NCI-H1417 treated with DMSO at 0.1 percent for 48 hours (cell line): ENCODE measurements at regions not wholly inside any gene's neighbourhood (a gene's known extent, or its start where the extent isn't known, plus 50 kb on each side); places are given as distances from the start of the nearest gene placed in this dataset.
"Not testable (repeated sequence)": the region's sequence is repeated elsewhere in the genome, so short reads cannot be mapped to it uniquely, and the experiment has no call there.

Source experiments
- DNase-seq: peaks from one replicate; lab custom pipeline; 2025; lab: John Stamatoyannopoulos, UW

DNA sequence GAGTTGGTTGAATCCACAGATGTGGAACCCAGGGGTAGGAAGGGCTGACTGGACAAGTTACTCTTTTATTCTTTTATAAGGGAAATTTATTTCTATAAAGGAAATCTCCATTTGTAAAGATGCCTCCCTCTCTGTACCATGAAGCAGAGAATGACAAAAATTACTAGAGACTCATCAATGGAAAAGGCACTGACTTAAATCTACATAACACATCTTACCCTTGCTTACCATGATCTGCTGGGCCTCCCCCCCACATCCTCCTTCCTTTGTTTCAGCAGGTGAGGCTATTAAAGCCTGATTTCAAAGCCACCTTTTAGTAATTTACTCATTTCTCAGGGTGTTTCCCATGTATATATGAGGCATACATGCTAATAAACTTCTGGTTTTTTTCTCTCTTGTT lies 130.2 kb upstream of the HDDC2 start:
- no peak for DNase-seq

DNA sequence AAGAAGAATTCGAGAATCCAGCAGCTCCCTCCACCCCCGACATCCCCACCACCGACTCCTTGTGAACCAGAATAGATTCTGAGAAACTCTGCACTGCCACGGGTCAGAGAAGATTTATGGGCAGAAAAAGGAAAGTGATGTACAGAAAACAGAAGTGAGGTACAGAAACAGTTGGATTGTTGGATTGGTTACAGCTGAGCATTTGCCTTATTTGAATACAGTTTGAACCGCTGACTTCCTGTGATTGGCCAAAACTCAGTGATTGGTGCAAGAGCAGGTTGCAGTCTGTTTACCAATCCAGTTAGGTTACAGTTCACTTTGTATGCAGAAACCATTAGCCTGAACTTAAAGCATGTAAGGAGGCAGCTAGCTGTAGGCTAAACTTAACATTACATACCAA lies 131.2 kb upstream of the HDDC2 start:
- DNase-seq, result no peak

DNA sequence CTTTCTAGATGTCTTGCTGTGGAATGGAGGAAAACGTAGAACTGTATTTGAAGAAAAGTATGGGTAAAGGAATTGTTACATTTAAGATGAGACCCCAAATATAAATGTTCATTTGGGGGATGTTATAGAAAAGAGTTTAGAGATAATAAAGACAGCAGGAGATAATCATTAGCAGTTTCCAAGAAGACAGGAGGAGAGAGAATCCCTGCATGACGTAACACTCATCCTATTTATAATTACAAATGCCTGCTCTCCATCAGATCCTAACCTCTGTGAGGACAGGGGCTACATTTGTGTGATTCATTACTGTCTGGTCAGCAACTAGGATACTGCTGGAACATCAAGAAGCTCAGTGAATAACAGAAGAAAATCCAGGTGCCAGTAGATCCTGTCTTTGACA lies 133.0 kb upstream of the HDDC2 start:
- DNase-seq, result no peak

DNA sequence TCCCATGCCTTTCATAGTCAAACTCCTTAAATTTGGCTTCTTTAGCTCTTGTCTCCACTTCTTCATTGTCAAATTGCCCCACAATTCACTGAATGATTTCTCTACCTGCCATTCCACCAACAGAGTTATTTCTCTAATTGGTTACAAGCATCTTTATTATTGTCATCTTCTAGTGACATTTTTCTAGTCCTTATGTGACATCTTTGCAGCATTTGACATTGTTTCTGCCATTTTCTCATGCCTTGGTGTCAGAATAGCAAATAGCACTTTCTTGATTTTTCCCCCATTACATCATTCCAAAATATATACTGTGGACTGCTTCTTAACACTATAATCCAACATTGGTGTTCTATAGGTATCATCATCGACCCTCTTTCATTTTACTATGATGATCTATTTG lies 137.7 kb upstream of the HDDC2 start:
- no peak for DNase-seq

DNA sequence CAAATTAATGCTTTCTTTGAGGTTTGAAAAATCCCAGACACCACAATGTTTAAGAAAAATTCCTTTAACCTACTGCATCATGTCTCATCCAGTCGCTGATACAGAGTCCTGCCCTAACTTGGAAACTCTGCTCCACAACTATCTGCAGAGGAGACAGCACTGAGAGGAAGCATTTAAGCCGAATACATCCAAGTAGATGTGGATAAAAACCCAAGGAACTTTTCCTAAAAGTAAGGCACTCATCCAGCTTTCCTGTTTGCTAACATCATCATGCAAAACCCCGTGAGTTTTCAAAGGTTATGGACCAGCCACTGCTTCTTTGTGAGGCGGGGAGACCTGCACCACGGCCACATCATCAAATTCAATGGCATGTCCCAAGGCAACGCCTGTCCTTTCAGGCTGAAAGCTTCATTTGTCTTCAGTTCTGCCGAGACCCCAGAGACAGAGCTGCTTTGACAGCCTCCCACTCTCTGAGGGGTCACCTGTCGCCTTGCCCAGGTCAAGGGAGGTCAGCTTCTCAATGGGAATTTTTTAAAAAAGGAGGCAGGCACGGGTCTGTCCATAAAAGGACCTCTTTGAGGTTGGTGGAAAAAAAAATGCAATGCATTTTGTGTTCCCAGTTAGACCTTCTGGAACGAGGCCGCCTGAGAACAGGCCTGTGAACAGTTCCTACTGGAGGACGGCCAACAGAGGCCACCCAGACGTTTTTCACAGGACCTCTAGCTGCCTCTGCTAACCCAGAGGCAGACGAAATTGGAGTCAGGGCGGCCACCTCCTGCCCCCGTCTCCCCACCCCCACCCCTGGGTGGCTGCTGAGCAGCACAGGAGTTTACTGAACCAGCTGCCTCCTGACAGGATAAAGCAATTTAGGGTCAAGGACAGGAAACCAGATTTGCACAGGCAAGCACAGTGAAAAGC lies 142.5 kb upstream of the HDDC2 start:
- DNase-seq, result no peak

DNA sequence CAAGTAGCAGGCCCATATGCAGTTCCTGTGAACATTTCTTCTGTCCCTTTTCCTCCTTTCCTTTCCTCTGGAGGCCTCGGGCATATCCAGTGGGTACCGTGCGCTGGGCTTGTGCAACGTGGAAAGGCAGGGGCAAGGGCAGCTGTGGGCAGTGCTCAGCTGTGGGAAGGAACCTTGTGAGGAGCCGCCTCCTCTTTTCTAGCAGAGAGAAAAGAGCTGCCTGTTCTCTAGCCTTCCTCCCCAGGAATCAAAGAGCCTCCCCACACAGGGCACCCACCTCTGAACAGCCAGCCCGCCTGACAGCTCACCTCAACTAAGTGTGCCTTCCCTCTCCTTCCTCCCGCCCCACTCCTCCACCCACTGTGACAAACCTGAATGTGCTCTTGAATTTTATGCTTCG lies 143.3 kb upstream of the HDDC2 start:
- no peak for DNase-seq

DNA sequence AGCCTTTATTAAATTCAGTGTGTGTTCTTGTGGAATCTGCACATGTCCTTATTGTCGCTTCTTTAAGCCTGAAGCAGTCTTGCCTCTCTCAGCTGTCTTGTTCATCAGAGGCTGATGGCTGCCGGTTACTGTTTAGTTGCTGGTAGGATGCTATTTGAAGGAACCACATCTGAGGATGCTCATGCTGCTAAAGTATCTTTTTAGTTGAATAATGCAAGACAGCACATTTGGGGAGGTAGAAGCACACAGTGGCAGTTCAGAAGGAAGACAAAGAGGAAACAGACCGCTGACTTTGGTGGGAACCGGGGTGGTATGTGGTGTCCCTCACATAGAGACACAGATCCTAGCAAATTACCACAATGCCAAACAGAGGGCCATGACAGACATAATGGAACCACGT lies 144.2 kb upstream of the HDDC2 start:
- no peak for DNase-seq

DNA sequence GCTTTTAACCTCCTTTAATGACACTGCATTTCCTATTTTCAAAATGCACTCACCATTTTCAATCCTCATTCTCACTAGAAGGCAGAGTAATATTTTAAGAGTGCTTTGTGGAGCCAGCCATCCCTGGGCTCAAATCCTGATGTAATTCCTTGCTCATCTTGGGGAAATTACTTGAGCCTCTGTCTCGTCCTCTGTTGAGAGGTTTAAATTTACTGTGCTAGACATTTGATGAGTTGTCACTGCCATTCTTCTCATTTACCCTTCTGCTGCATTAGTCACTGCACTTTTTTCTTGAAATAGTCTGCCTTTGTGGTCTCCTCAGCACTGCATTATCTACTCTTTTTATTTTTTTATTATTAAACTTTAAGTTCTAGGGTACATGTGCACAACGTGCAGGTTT lies 150.0 kb upstream of the HDDC2 start:
- DNase-seq, result no peak

DNA sequence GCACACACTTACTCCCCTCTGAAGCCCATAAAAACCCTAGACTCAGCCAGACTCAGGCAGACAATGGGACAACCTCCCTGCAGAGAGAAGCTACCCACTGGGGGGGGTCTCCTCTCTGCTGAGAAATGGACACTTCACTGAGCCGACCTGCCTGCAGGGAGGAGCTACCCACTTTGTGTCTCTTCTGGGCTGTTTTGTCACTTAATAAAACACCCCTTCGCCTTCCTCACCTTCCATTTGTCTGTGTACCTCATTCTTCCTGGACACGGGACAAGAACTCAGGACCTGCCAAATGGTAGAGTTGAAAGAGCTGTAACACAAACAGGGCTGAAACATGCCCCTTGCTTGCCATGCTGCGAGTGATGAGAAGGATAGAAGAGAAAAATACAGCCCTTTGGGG lies 151.7 kb upstream of the HDDC2 start:
- DNase-seq, result no peak

DNA sequence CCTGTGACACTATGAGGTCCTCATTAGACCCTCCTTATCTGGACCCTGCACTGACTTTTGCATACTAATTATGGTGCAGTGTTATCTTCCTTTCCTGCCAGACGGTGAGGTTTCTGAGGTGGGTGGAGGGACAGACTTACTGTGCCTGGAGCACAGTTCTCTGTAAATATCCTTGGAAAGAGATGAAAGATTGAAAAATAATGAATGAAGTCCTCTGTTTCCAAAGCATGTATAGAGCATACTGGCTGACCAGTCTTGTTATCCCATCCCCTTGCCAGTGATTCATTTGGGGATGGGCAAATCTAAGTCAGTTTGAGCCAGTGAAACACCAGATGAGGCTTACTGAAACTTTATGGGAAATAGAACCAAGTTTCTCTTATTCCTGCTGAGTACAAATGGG lies 152.6 kb upstream of the HDDC2 start:
- DNase-seq, result no peak

DNA sequence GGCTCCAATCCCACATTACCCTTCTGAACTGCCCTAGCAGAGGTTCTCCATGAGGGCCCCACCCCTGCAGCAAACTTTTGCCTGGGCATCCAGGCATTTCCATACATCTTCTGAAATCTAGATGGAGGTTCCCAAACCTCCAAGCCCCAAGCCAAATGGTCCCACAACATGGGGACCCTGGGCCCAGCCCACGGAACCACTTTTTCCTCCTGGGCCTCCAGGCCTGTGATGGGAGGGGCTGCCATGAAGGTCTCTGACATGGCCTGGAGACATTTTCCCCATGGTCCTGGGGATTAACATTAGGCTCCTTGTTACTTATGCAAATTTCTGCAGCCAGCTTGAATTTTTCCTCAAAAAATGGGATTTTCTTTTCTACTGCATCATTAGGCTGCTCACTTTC lies 156.7 kb upstream of the HDDC2 start:
- DNase-seq, result not testable (repeated sequence)

DNA sequence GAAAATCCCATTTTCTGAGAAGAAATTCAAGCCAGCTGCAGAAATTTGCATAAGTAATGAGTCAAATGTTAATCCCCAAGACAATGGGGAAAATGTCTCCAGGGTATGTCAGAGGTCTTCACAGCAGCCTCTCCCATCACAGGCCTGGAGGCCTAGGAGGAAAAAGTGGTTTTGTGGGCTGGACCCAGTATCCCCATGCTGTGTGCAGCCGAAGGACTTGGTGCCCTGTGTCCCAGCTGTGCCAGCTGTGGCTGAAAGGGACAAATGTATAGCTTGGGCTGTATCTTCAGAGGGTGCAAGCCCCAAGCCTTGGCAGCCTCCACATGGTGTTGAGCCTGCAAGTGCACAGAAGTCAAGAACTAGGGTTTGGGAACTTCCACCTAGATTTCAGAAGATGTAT lies 163.6 kb upstream of the HDDC2 start:
- DNase-seq, result not testable (repeated sequence)

DNA sequence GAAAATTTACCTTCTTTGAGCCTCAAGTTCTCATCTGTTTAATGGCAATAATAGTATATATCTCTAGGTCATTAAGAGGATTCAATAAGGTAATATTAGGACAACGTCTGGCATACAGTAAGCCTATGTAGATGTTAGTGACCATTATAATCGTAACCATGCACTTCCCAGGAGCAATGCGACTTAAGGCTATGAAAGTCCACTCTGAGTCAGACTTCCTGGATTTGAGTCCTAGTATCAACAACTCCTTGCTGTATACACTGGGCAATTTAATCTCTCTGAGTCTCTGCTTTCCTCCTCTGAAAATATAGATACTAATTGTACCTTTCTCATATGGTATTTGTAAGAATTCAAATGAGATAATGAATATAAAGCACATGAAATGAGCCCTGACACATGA lies 168.1 kb upstream of the HDDC2 start:
- DNase-seq, result no peak

DNA sequence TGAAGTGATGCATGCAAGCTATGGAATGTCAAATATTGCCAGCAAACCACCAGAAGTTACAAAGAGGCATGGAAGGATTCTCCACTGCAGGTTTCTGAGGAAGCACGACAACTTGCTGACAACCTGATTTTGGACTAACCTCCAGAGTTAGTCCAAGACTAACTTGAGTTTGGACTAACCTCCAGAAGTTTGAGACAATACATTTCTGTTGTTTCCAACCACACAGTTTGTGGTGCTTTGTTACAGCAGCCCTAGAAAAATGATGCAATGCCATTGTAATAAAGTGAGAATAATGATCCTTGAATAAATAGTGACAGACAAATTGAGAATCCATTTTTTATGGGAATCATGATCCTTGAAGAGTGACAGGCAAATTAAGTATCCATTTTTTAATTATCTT lies 169.9 kb upstream of the HDDC2 start:
- DNase-seq, result no peak

DNA sequence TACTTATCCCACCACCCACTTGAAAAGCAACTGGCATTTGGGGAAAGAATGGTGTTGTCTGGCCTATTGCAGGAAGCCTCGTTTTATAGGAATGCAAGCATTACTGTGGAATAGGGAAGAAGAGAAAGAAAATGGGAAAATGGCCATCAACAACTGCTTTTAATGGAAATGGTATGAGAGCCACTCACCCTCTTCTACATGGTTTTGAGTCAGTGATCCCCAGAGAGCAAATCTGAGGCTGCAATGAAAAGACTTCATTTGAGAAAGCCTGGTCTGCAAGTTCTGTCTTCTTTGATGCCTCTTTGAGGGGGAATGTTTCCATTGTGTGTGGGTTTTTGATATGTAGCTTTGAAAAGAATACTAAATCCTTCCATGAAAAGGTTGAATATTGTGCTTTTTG lies 172.3 kb upstream of the HDDC2 start:
- DNase-seq, result no peak

DNA sequence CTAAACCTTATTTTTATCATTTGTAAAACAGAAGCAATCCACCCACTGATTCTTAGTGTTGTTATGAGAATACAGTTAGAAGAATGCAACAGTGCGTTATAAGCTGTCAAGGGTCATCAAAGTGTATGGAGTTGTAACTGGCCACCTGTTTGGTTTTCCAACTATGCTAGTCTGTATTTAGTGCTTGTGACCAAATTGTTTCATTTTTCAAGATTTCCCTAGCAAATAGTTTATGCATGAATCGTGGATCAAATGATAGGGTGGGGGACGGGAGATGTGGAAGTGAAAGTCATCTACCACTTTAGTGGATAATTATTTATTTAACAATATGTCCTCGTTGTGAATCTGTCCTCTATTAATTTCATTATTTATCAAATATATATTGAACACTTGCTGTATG lies 175.4 kb upstream of the HDDC2 start:
- no peak for DNase-seq

DNA sequence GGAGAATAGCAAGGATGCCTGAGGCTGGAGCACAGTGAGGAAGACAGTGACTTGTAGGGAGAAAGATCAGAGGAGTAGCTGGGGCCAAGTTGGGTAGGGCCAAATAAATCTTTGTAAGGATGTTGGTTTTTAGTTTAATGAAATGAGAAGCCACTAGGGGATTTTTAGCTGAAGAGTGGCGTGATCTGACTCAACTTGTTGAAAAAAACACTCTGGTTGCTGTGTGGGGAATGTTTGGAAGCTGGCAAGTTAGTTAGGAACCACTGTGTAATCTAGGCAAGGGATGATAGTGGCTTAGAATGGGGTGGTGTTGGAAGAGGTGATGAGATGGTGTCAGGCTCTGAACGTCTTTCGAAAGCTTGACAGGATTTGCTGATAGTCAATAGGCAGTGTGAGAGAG lies 176.1 kb upstream of the HDDC2 start:
- DNase-seq, result no peak

DNA sequence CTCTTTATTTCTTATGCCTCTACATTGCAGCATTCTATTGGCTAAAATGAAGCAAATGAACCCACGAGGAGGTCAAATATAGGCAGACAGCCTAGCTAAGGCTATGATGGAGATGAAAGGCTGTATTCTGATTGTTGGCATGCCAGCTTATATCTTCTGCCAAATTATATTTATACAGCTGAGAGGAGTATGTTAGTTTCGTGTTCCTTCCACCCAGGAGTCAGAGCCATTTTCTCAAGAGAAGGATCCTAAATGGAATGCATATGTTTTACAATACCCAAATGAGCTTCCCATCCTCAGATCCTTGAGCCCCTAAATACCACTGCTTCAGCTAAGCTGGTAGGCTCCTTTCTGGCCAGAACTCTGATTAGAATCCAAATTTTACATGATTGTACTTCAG lies 178.4 kb upstream of the HDDC2 start:
- DNase-seq, result no peak

DNA sequence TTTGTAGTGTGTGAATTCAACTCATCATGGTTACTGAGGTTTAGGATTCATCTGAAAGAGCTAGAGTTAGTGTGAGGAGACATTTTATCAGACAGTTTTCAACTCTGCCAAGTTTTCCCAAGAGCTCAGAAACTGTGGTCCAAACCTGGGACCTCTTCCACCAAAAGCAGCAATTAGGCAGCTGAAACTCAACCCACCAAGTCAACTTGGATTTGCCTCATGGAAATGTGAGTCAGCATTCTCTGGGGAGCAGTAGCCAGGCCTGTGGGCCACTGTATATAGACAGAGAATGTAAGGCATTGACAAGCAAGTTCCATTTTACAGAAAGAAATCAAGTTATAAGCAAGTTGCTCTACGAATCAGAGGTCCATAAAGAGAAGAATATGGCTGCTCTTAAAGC lies 178.8 kb upstream of the HDDC2 start:
- no peak for DNase-seq

DNA sequence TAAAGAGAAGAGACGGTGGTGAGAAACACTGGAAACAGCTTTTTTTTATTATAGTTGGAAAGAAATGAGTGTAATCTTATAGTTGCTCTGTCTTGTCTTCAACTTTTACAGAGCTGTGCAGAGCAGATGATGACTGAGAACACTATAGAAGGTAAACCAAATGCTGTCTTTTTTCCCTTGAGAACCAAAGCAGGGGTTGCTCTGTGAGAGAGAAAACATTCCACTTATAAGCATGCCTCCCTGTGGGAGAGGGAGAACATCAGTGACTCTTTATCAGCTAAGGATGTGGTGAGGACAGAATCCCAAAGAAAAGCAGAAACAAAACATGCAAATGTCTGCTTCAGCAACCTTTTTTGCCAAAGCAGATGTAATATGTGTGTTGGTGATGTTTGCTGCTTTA lies 179.3 kb upstream of the HDDC2 start:
- no peak for DNase-seq

DNA sequence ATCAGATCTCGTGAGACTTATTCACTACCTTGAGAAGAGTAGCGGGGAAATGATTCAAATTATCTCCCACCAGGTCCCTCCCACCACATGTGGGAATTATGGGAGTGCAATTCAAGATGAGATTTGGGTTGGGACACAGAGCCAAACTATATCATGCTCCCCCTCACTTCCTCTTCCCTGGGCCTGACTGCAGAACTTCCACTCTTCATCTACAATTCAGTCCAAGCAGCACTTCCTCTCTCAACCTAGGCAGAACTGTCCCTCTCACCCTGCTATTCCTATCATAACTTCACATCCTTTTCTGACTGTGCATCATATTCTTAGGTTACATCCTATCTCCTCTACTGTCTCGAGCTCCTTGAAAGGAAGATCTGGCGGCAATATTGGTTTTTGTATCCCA lies 184.0 kb upstream of the HDDC2 start:
- DNase-seq, result no peak

DNA sequence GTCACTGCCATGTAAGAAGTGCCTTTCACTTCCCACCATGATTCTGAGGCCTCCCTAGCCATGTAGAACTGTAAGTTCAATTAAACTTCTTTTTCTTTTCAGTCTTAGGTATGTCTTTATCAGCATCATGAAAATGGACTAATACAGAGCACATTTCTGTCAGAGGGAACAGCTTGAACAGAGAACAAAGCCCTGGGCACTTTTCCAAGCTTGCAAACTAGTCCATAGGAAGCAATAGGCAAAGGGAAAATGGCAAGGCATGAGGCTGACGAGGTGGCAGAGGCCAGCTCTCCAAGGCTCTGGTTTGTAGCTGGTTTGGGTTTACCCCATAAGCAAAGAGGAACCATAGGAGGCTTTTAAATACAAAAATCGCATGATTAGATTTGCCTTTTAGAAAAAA lies 185.1 kb upstream of the HDDC2 start:
- no peak for DNase-seq

DNA sequence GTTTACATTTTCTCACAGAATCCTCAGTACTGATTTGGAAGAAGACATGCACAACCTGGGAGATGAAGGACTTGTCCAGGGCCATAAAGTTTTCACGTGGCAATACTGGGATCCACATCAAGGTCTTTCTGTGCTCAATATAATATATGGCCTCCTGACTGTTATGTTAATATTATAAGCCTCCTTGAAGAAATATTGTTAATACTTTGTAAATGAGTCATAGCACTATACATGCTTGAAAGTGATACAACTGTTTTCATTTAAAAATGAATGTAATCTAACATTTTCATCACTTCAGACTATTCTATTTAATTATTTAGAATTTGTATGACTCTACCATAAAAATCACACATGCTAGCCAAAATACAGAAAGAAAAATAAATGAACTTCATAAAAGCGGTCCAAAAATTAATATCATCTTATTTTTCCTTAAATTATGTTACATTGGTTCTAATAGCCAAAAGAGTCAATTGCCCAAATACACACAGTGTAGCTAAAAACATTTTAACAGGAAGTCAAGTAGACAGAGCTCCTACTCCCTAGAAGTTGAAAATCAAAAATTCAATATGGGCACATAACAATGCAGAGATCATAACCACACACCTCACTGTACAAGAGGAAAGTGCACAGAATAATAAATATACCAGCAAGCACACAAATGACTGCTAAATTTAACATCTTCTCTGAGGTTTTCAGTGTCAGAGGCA lies 188.0 kb upstream of the HDDC2 start:
- DNase-seq, result no peak
